Natural killer cell treated with Interleukin-12 subunit alpha and Interleukin-12 subunit beta and Interleukin-15 and Interleukin-18, amount 100 ng/mL, for 72 hours (primary cell): ENCODE measurements at regions not wholly inside any gene's neighbourhood (a gene's known extent, or its start where the extent isn't known, plus 50 kb on each side); places are given as distances from the start of the nearest gene placed in this dataset.
"Not testable (repeated sequence)": the region's sequence is repeated elsewhere in the genome, so short reads cannot be mapped to it uniquely, and the experiment has no call there.

ENCODE experiments used
- ATAC-seq, 2 donors: fragments of 150-1000 bp; cut with Tn5 transposase in 1 of 2; sonication (Bioruptor Pico), chemical (Tn5 transposase) in 1 of 2; 2 replicates each; pipeline ENCODE4 v1.10.0; 2021
- DNase-seq: peaks from one replicate; pipeline ENCODE4 v3.0.0; 2022; ENCODE audit warnings: low spot score
- H3K27ac Mint-ChIP-seq, 2 donors: 1 replicate in 1 of 2; 2 replicates in 1 of 2; pipeline ENCODE4 v1.8.0; 2022; ENCODE audit warnings: mixed read lengths in 2 of 2, mild to moderate bottlenecking in 1 of 2, moderate library complexity in 1 of 2
- H3K27me3 Mint-ChIP-seq, 2 donors: 1 replicate in 1 of 2; 2 replicates in 1 of 2; pipeline ENCODE4 v1.8.0; 2022; ENCODE audit warnings: mixed read lengths in 2 of 2
- H3K36me3 Mint-ChIP-seq: one replicate; pipeline ENCODE4 v1.8.0; 2022; ENCODE audit warnings: mixed read lengths
- H3K4me1 Mint-ChIP-seq, 2 donors: 1 replicate in 1 of 2; 2 replicates in 1 of 2; pipeline ENCODE4 v1.8.0; 2022; ENCODE audit warnings: low read depth in 2 of 2, mixed read lengths in 2 of 2, mild to moderate bottlenecking in 1 of 2
- H3K4me3 Mint-ChIP-seq: one replicate; pipeline ENCODE4 v1.8.0; 2022; ENCODE audit warnings: mixed read lengths
- H3K9me3 Mint-ChIP-seq: 2 replicates; pipeline ENCODE4 v1.8.0; 2022; ENCODE audit warnings: mixed read lengths

GRCh38 chr9:111276431-111277128 is 53.4 kb downstream of the OR2K2 start:
- H3K36me3 Mint-ChIP-seq: no peaks in the 10 kb centered on the region
- no peaks in the 10 kb centered on the region for H3K9me3 Mint-ChIP-seq
- no peak overlapping the region for H3K4me3 Mint-ChIP-seq
- DNase-seq (no peak), ATAC-seq (no peak)
- H3K27ac Mint-ChIP-seq: no peak overlapping the region
- no peaks in the 10 kb centered on the region for H3K4me1 Mint-ChIP-seq
- peaks cover 3 to 17% of the 10 kb centered on the region in 2 donors for H3K27me3 Mint-ChIP-seq

GRCh38 chr9:111274737-111275136 is 55.3 kb downstream of the OR2K2 start:
- ATAC-seq: no peak
- no peak overlapping the region for H3K27ac Mint-ChIP-seq
- no peaks in the 10 kb centered on the region for H3K36me3 Mint-ChIP-seq
- H3K27me3 Mint-ChIP-seq: peaks cover under 1 to 2% of the 10 kb centered on the region in 2 donors
- peaks cover 3% of the 10 kb centered on the region for H3K9me3 Mint-ChIP-seq
- no peak overlapping the region for H3K4me3 Mint-ChIP-seq
- no peak for DNase-seq
- no peaks in the 10 kb centered on the region for H3K4me1 Mint-ChIP-seq

- H3K4me1 Mint-ChIP-seq: no peaks in the 10 kb centered on the region
- H3K27ac Mint-ChIP-seq: no peak overlapping the region
- ATAC-seq (no peak), DNase-seq (no peak)
- H3K36me3 Mint-ChIP-seq: no peaks in the 10 kb centered on the region
- peaks cover 3% of the 10 kb centered on the region for H3K9me3 Mint-ChIP-seq
- H3K27me3 Mint-ChIP-seq: peaks cover 0 to 4% of the 10 kb centered on the region in 2 donors
- no peak overlapping the region for H3K4me3 Mint-ChIP-seq
These were observed 57.4 kb downstream of the OR2K2 start for GRCh38 chr9:111272581-111272980.

- no peaks in the 10 kb centered on the region for H3K4me1 Mint-ChIP-seq
These were observed 58.4 kb downstream of the OR2K2 start for GRCh38 chr9:111271481-111272080.

DNA sequence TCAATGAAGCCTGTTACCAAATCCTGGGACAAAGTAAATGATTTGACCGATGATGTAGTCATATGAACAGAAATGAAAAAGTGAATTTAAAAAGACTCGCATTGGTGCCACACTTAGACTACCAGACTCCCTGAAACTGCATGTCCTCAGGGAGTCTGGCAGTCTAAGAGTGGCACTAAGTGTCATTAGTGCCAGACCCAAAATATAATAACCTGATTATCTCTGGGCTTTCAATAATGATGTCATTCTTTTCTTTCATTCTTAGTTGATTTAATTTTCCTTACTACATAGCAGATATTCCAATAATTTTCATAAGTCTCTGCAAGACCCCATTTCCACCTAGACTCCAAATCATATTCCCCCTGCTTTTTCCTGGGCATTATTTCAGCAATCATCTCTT is 59.0 kb downstream of the OR2K2 start:
- no peak for ATAC-seq
- Mint-ChIP-seq H3K4me3 (no peak overlapping the region), H3K36me3 (no peaks in the 10 kb centered on the region), H3K27ac (no peak overlapping the region), H3K9me3 (peaks cover 3% of the 10 kb centered on the region), H3K4me1 (no peaks in the 10 kb centered on the region), H3K27me3 (peaks cover 0 to 4% of the 10 kb centered on the region in 2 donors)
- no peak for DNase-seq

More at GRCh38 chr9:111271481-111272080, 58.4 kb downstream of the OR2K2 start:
- ATAC-seq: no peak
- Mint-ChIP-seq H3K9me3 (peaks cover 3% of the 10 kb centered on the region), H3K27ac (no peak overlapping the region), H3K36me3 (no peaks in the 10 kb centered on the region), H3K27me3 (peaks cover 0 to 4% of the 10 kb centered on the region in 2 donors), H3K4me3 (no peak overlapping the region)
- DNase-seq: no peak

DNA sequence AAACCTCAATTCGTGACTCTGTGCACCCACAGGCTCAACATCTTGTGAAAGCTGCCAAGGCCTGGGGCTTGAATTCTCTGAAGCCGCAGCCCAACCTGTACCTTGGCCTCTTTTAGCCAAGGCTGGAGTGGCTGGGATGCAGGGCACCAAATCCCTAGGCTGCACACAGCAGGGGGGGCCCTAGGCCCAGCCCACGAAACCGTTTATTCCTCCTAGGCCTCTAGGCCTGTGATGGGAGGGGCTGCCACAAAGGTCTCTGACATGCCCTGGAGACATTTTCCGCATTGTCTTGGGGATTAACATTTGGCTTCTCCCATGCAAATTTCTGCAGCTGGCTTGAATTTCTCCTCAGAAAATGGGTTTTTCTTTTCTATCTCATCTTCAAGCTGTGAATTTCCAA is 64.0 kb downstream of the OR2K2 start:
- H3K27ac Mint-ChIP-seq, ATAC-seq, H3K4me3 Mint-ChIP-seq, H3K4me1 Mint-ChIP-seq, DNase-seq, H3K27me3 Mint-ChIP-seq, H3K9me3 Mint-ChIP-seq, H3K36me3 Mint-ChIP-seq: not testable (repeated sequence)

GRCh38 chr9:111263116-111263515 is 66.9 kb downstream of the OR2K2 start:
- Mint-ChIP-seq H3K27ac (no peak overlapping the region), H3K9me3 (no peaks in the 10 kb centered on the region), H3K4me1 (no peaks in the 10 kb centered on the region), H3K4me3 (no peak overlapping the region), H3K27me3 (peaks cover 2 to 14% of the 10 kb centered on the region in 2 donors), H3K36me3 (no peaks in the 10 kb centered on the region)
- DNase-seq (no peak), ATAC-seq (no peak)

DNA sequence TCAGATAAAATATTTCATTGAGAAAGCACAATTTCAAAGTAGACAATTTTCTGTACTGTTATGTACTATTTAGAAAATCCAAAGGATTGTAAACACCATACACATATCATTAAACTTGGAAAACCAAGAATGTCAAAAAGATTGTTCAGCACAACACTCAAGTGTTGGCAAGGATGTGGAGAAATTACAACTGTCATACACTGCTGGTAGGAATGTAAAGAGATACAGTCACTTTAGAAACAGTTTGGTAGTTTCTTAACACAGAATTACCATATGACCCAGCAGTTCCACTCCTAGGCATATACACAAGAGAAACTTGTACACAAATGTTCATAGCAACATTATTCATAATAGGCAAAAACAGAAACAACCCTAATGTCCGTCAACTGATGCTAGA is 71.2 kb downstream of the OR2K2 start:
- Mint-ChIP-seq H3K4me1 (no peaks in the 10 kb centered on the region), H3K27ac (no peak overlapping the region), H3K9me3 (peaks cover 3% of the 10 kb centered on the region), H3K36me3 (no peaks in the 10 kb centered on the region), H3K27me3 (peaks cover 5 to 23% of the 10 kb centered on the region in 2 donors), H3K4me3 (no peak overlapping the region)
- DNase-seq: no peak
- no peak for ATAC-seq

GRCh38 chr9:111258209-111258874 is 71.7 kb downstream of the OR2K2 start:
- no peak overlapping the region for H3K4me3 Mint-ChIP-seq
- H3K27ac Mint-ChIP-seq: no peak overlapping the region
- DNase-seq: no peak
- no peak for ATAC-seq
- no peaks in the 10 kb centered on the region for H3K4me1 Mint-ChIP-seq
- H3K9me3 Mint-ChIP-seq: peaks cover 3% of the 10 kb centered on the region
- H3K36me3 Mint-ChIP-seq: no peaks in the 10 kb centered on the region
- H3K27me3 Mint-ChIP-seq: peaks cover 5 to 21% of the 10 kb centered on the region in 2 donors

GRCh38 chr9:111253742-111254437 is 76.1 kb downstream of the OR2K2 start:
- H3K4me1 Mint-ChIP-seq: no peaks in the 10 kb centered on the region
- H3K4me3 Mint-ChIP-seq: no peak overlapping the region
- H3K9me3 Mint-ChIP-seq: peaks cover 3% of the 10 kb centered on the region
- ATAC-seq (no peak), DNase-seq (no peak)
- H3K27me3 Mint-ChIP-seq: peaks cover 3 to 15% of the 10 kb centered on the region in 2 donors
- peak overlapping the region in 1 of 2 donors; percentile 12 for H3K27ac Mint-ChIP-seq
- no peaks in the 10 kb centered on the region for H3K36me3 Mint-ChIP-seq

DNA sequence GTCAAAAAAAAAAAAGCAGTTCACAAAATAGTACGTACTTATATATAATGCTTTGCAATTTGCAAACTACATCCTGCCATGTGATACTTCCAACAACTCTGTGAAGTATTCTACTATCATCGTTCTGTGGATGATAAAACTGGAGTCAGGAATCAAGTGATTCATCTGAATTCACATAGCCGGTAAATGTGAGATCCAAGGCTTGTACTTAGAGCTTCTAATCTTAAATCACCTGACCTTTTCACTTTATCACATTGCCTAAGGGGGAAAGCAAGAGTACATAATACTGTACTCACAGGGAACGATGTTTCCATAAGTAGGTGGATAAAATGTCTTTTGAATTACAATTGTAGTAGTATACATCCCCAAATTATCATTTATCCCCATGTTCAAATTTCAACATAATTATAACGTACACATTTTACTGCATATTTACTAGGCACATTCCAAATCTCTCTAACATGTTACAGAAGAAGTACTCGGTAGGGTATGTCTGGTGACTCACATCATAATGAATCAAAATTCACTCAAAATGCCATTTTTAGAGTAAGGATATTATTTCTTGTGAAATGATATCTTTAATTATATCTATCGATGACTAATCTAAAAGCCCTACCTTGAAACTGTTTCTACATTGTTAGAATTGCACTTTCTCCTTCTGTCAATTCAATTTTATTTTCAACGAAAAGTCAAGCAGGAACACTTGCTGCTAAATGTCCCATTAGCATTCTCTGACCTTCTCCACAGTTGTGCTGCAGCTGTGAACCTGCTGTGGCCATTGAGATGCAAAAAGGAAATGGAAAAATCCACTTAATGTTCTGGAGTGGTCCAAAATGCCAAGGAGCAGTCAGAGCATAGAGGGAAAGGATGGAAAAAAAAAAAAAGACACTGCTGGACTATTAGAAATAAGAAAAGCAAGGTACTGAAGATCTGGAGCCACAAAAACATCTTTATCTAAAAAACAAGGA is 78.9 kb downstream of the OR2K2 start:
- DNase-seq (no peak), ATAC-seq (no peak)
- no peaks in the 10 kb centered on the region for H3K4me1 Mint-ChIP-seq
- H3K9me3 Mint-ChIP-seq: peaks cover 6% of the 10 kb centered on the region
- H3K4me3 Mint-ChIP-seq: no peak overlapping the region
- peaks cover 2 to 8% of the 10 kb centered on the region in 2 donors for H3K27me3 Mint-ChIP-seq
- no peak overlapping the region for H3K27ac Mint-ChIP-seq
- no peaks in the 10 kb centered on the region for H3K36me3 Mint-ChIP-seq

DNA sequence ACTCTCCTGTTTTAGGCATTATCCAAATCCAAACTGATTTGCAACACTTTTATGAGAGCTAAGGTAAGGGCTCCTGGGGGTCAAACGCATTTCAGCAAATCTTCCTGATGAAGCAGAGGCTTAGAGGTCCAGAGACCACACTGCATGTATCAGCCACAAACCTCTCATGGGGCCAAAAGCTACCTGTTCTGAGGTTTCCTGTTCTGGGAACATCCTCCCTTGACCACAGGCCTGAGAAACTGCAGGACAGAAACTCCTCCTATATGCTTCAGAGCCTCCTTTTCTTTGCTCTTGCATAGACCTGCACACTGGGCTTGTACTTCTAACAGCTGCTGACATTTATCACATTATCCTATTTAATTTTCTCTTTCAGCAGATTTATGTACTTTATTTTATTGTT is 92.6 kb downstream of the OR2K2 start:
- Mint-ChIP-seq H3K9me3 (no peaks in the 10 kb centered on the region), H3K4me3 (no peak overlapping the region), H3K4me1 (no peaks in the 10 kb centered on the region), H3K27me3 (no peaks in the 10 kb centered on the region), H3K36me3 (no peaks in the 10 kb centered on the region), H3K27ac (no peak overlapping the region)
- ATAC-seq: peak in 1 of 2 donors; percentile 32
- no peak for DNase-seq

DNA sequence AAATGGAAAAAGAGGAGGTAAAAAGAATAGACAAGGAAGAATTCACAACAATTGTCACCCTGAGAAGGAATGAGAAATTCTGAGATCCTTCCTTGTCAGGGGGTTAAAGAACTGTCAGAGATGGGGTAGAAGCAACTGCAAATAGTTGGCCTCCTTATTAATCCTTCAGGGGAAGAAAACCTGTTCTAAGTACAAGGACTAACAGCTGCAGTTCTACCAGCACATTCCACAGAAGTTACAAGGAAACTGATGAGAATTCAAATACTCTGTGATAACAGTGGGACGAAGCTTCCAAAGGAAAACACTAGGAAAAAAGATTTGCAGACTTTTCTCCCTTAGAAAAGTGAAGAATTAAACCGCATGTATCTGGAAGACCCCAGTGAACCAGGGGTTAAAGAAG is 93.7 kb downstream of the OR2K2 start:
- Mint-ChIP-seq H3K4me3 (no peak overlapping the region), H3K36me3 (no peaks in the 10 kb centered on the region), H3K4me1 (no peaks in the 10 kb centered on the region), H3K27me3 (no peaks in the 10 kb centered on the region), H3K27ac (no peak overlapping the region), H3K9me3 (no peaks in the 10 kb centered on the region)
- no peak for ATAC-seq
- no peak for DNase-seq
